Mesendoderm (in vitro differentiated cells): ENCODE measurements at regions not wholly inside any gene's neighbourhood (a gene's known extent, or its start where the extent isn't known, plus 50 kb on each side); places are given as distances from the start of the nearest gene placed in this dataset.

Experiments used
- DNase-seq: peaks from one replicate; pipeline ENCODE4 v3.0.0; 2013
- H2AK5ac ChIP-seq: 2 replicates; pipeline ENCODE4 v1.6.1; 2013; ENCODE audit warnings: low read length, inconsistent platforms
- H2BK120ac ChIP-seq: 2 replicates; pipeline ENCODE4 v1.6.1; 2013; ENCODE audit warnings: low read depth, mild to moderate bottlenecking, low read length, moderate library complexity, mixed read lengths
- H2BK15ac ChIP-seq: replicated peaks from 2 replicates; pipeline ENCODE4 v1.6.1; 2013; ENCODE audit warnings: low read depth, mild to moderate bottlenecking, moderate library complexity
- H2BK5ac ChIP-seq: 2 replicates; pipeline ENCODE4 v1.6.1; 2013; ENCODE audit warnings: low read length, inconsistent platforms
- H3K18ac ChIP-seq: 2 replicates; pipeline ENCODE4 v1.6.1; 2013; ENCODE audit warnings: mild to moderate bottlenecking, low read length, mixed read lengths
- H3K23ac ChIP-seq: one replicate; pipeline ENCODE4 v1.6.1; 2013; ENCODE audit warnings: low read length
- H3K27ac ChIP-seq: 2 replicates; pipeline ENCODE4 v1.5.1; 2013; ENCODE audit warnings: low read depth, mild to moderate bottlenecking, inconsistent platforms, low read length, moderate library complexity
- H3K27me3 ChIP-seq: 2 replicates; pipeline ENCODE4 v1.6.1; 2013; ENCODE audit warnings: low read length, control low read depth, mild to moderate bottlenecking, inconsistent platforms; ENCODE audit not compliant: insufficient read depth, poor library complexity
- H3K36me3 ChIP-seq: 2 replicates; pipeline ENCODE4 v1.6.1; 2013; ENCODE audit warnings: low read length, inconsistent platforms; ENCODE audit not compliant: control insufficient read depth, insufficient read depth
- H3K4ac ChIP-seq: one replicate; pipeline ENCODE4 v1.6.1; 2013; ENCODE audit warnings: low read depth, mild to moderate bottlenecking, low read length, moderate library complexity
- H3K4me1 ChIP-seq: 2 replicates; pipeline ENCODE4 v1.6.1; 2013; ENCODE audit warnings: low read depth, low read length, inconsistent platforms; ENCODE audit not compliant: control insufficient read depth
- H3K4me2 ChIP-seq: 2 replicates; pipeline ENCODE4 v1.6.1; 2013; ENCODE audit warnings: low read length
- H3K4me3 ChIP-seq: 2 replicates; pipeline ENCODE4 v1.5.1; 2013; ENCODE audit warnings: mild to moderate bottlenecking, low read length
- H3K56ac ChIP-seq: one replicate; pipeline ENCODE4 v1.6.1; 2013; ENCODE audit warnings: low read length
- H3K79me1 ChIP-seq: 2 replicates; pipeline ENCODE4 v1.6.1; 2013; ENCODE audit warnings: low read length, inconsistent platforms
- H3K79me2 ChIP-seq: 2 replicates; pipeline ENCODE4 v1.6.1; 2013; ENCODE audit warnings: mild to moderate bottlenecking, low read length; ENCODE audit not compliant: control insufficient read depth, insufficient read depth
- H3K9ac ChIP-seq: 2 replicates; pipeline ENCODE4 v1.6.1; 2013; ENCODE audit warnings: low read length, inconsistent platforms
- H4K5ac ChIP-seq: one replicate; pipeline ENCODE4 v1.6.1; 2013; ENCODE audit warnings: low read length
- H4K8ac ChIP-seq: one replicate; pipeline ENCODE4 v1.6.1; 2013; ENCODE audit warnings: low read depth, mild to moderate bottlenecking, control low read depth, low read length, moderate library complexity
- WGBS: extraction: QIAGEN DNeasy Blood & Tissue Kit; methylation state at CpG from one replicate; pipeline ENCODE4 v1.1.7; 2013; ENCODE audit warnings: low lambda C conversion rate, missing lambda C conversion rate; ENCODE audit not compliant: insufficient coverage; ENCODE audit errors: extremely low coverage; 5-methylcytosine and 5-hydroxymethylcytosine counted together

DNA sequence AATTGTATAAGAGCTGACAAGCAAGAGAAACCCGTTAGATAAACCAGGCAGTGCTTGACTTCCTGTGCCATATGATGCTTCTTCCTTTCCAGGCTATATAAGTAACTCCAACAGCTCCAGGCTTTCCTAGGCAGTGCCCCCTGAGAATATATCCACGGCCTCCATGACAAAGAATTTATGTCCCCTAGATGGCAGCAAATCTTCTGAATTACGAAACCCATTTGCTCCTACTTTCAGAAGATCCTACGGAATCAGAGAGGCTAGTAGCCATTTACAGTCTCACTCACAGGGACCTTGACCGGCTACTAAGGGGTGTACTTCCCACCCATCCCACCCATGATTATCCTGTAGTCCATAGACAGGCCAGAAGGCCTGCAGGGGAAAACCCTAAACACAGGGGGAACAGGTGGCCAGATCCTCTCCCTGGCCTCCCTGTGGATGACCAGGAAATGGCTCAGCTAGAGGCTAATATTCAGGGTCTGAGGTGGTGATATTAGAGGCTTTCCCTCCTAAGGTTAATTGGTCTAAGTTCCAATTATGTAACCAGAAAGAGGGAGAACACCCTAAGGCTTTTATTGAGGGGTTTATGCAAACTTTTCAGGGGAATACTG lies 77.2 kb upstream of the DCD start:
- no peak overlapping the region for H3K56ac ChIP-seq
- no peak overlapping the region for H3K27ac ChIP-seq
- no peak overlapping the region for H3K18ac ChIP-seq
- no peak overlapping the region for H3K9ac ChIP-seq
- no peak overlapping the region for H2BK120ac ChIP-seq
- H3K4me2 ChIP-seq = no peak overlapping the region
- no peak overlapping the region for H4K5ac ChIP-seq
- H3K4me3 ChIP-seq = no peak overlapping the region
- H2BK5ac ChIP-seq = no peak overlapping the region
- no peaks in the 10 kb centered on the region for H3K79me2 ChIP-seq
- DNase-seq = peak; percentile 79
- peak overlapping the region; percentile 88 for H4K8ac ChIP-seq
- no peak overlapping the region for H3K4ac ChIP-seq
- H3K4me1 ChIP-seq = peaks cover 3% of the 10 kb centered on the region
- no peak overlapping the region for H2BK15ac ChIP-seq
- H2AK5ac ChIP-seq = no peak overlapping the region
- no peaks in the 10 kb centered on the region for H3K27me3 ChIP-seq
- no peak overlapping the region for H3K23ac ChIP-seq
- no CpG with 5 or more reads among the region's 5 CpGs for WGBS
- no peaks in the 10 kb centered on the region for H3K36me3 ChIP-seq
- H3K79me1 ChIP-seq = no peaks in the 10 kb centered on the region

- Histone ChIP-seq H3K27me3 (no peaks in the 10 kb centered on the region), H3K4me1 (peaks cover 3% of the 10 kb centered on the region), H2AK5ac (no peak overlapping the region), H3K4me3 (no peak overlapping the region), H3K56ac (no peak overlapping the region), H3K4me2 (no peak overlapping the region), H3K79me1 (no peaks in the 10 kb centered on the region), H3K36me3 (no peaks in the 10 kb centered on the region), H3K27ac (no peak overlapping the region), H3K9ac (no peak overlapping the region), H2BK15ac (no peak overlapping the region), H3K18ac (no peak overlapping the region), H2BK5ac (no peak overlapping the region), H3K4ac (no peak overlapping the region), H2BK120ac (no peak overlapping the region), H4K5ac (no peak overlapping the region), H3K79me2 (no peaks in the 10 kb centered on the region), H3K23ac (no peak overlapping the region), H4K8ac (no peak overlapping the region)
- WGBS = no CpG with 5 or more reads among the region's 5 CpGs
- peak; percentile 67 for DNase-seq
Observed at GRCh38 chr12:54723379-54724256, 75.5 kb upstream of the DCD start.

DNA sequence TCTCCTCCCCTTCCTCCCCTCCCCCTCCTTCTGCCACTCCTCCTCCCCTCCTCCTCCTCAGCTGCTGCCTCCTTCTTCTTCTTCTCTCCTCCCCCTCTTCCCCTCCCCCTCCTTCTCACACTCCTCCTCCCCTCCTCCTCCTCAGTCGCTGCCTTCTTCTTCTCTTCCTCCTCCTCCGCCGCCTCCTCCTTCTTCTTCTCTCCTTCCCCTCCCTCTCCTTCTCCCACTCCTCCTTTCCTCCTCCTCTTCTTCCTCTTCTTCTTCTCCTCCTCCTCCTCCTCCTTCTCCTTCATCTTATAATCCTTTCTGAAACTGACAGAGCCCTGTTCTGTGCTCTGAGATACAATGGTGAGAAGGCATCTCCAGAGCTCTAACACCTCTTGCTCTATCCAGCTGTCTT lies 73.1 kb upstream of the DCD start:
- Histone ChIP-seq H3K27ac (no peak overlapping the region), H2BK15ac (no peak overlapping the region), H3K4me1 (peaks cover 3% of the 10 kb centered on the region), H3K27me3 (no peaks in the 10 kb centered on the region), H3K9ac (no peak overlapping the region), H4K8ac (no peak overlapping the region), H3K56ac (peak overlapping the region; percentile 6), H3K18ac (no peak overlapping the region), H3K4me3 (no peak overlapping the region), H2BK5ac (no peak overlapping the region), H2BK120ac (no peak overlapping the region), H4K5ac (no peak overlapping the region), H2AK5ac (no peak overlapping the region), H3K4me2 (no peak overlapping the region), H3K79me2 (no peaks in the 10 kb centered on the region), H3K23ac (no peak overlapping the region), H3K4ac (no peak overlapping the region), H3K79me1 (no peaks in the 10 kb centered on the region), H3K36me3 (no peaks in the 10 kb centered on the region)
- no CpG with 5 or more reads among the region's 3 CpGs for WGBS
- no peak for DNase-seq

DNA sequence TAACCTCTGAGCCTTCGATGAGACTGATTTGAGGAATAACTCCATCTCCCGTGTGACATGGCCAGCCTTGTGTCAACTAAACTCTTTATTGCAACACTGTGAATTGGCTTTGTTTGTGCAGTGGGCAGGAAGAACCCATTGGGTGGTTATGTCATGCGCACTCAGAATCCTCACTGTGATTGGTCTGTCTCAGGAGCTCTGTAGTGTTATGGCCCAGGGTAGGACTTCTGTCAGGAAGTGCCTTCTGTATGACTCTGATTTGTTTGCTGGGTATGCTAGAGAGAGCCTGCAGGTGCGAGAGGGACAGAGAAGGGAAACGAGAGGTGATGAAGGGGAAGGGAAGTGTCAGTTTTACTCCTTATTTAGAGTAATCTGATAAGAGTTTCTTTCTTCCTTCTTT lies 71.5 kb upstream of the DCD start:
- H3K4me1 ChIP-seq = peaks cover 3% of the 10 kb centered on the region
- no CpG with 5 or more reads among the region's 5 CpGs for WGBS
- H3K4ac ChIP-seq = no peak overlapping the region
- no peak overlapping the region for H2BK120ac ChIP-seq
- H3K4me3 ChIP-seq = no peak overlapping the region
- H4K8ac ChIP-seq = no peak overlapping the region
- no peaks in the 10 kb centered on the region for H3K79me1 ChIP-seq
- no peak overlapping the region for H3K27ac ChIP-seq
- H2BK5ac ChIP-seq = no peak overlapping the region
- no peak overlapping the region for H4K5ac ChIP-seq
- no peak overlapping the region for H2BK15ac ChIP-seq
- no peak overlapping the region for H3K23ac ChIP-seq
- H3K79me2 ChIP-seq = no peaks in the 10 kb centered on the region
- H3K18ac ChIP-seq = no peak overlapping the region
- H3K9ac ChIP-seq = no peak overlapping the region
- H3K36me3 ChIP-seq = no peaks in the 10 kb centered on the region
- H3K56ac ChIP-seq = no peak overlapping the region
- H3K27me3 ChIP-seq = no peaks in the 10 kb centered on the region
- H2AK5ac ChIP-seq = no peak overlapping the region
- no peak overlapping the region for H3K4me2 ChIP-seq
- DNase-seq = no peak

GRCh38 chr12:54716261-54716660 lies 68.1 kb upstream of the DCD start:
- H4K8ac ChIP-seq = no peak overlapping the region
- no peak overlapping the region for H2BK120ac ChIP-seq
- no peak overlapping the region for H3K4ac ChIP-seq
- no peak overlapping the region for H3K23ac ChIP-seq
- H3K4me2 ChIP-seq = no peak overlapping the region
- WGBS = no CpG with 5 or more reads among the region's 2 CpGs
- H3K79me2 ChIP-seq = no peaks in the 10 kb centered on the region
- DNase-seq = no peak
- no peak overlapping the region for H3K9ac ChIP-seq
- no peaks in the 10 kb centered on the region for H3K36me3 ChIP-seq
- H3K4me3 ChIP-seq = no peak overlapping the region
- H3K4me1 ChIP-seq = no peaks in the 10 kb centered on the region
- H3K79me1 ChIP-seq = no peaks in the 10 kb centered on the region
- H3K56ac ChIP-seq = no peak overlapping the region
- no peak overlapping the region for H3K27ac ChIP-seq
- H2BK15ac ChIP-seq = no peak overlapping the region
- no peaks in the 10 kb centered on the region for H3K27me3 ChIP-seq
- H2BK5ac ChIP-seq = no peak overlapping the region
- H4K5ac ChIP-seq = no peak overlapping the region
- H3K18ac ChIP-seq = no peak overlapping the region
- no peak overlapping the region for H2AK5ac ChIP-seq
